GM10266 (cell line): ENCODE measurements at regions not wholly inside any gene's neighbourhood (a gene's known extent, or its start where the extent isn't known, plus 50 kb on each side); places are given as distances from the start of the nearest gene placed in this dataset.

Experiments used
- DNase-seq: peaks from one replicate; pipeline ENCODE4 v3.0.0; 2012; ENCODE audit errors: extremely low spot score
- TF ChIP-seq, protein P1 (sequence below): IDR thresholded peaks from 2 replicates; pipeline ENCODE4 v1.5.1; 2012; ENCODE audit warnings: mild to moderate bottlenecking, low read depth; ENCODE audit not compliant: control insufficient read depth, insufficient read depth; ENCODE audit errors: missing control alignments

DNA sequence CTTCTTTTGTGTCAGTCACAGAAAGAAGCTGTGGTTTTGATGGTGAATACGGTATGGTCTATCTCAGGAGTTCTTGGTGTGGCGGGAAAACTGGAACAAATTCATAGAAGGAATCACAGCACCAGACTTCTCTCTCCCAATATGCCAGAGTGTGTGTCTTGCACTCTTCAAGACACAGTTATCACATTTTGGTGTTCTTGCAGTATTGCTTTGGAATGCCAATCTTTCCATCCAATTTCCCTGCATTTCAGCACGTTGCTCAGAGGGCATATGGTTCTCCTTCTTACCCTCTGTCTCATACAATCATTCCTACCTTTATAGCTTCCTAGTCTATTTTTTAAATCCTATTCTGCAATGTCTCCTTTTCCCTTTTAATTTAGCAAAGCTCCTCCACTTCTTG is 216.3 kb downstream of the TMEM182 start:
- no peak for DNase-seq
- TF ChIP-seq, protein P1, sequence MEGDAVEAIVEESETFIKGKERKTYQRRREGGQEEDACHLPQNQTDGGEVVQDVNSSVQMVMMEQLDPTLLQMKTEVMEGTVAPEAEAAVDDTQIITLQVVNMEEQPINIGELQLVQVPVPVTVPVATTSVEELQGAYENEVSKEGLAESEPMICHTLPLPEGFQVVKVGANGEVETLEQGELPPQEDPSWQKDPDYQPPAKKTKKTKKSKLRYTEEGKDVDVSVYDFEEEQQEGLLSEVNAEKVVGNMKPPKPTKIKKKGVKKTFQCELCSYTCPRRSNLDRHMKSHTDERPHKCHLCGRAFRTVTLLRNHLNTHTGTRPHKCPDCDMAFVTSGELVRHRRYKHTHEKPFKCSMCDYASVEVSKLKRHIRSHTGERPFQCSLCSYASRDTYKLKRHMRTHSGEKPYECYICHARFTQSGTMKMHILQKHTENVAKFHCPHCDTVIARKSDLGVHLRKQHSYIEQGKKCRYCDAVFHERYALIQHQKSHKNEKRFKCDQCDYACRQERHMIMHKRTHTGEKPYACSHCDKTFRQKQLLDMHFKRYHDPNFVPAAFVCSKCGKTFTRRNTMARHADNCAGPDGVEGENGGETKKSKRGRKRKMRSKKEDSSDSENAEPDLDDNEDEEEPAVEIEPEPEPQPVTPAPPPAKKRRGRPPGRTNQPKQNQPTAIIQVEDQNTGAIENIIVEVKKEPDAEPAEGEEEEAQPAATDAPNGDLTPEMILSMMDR = no peak

- no peak for DNase-seq
- TF ChIP-seq, protein P1 = no peak
Observed at GRCh38 chr2:102979429-102979828, 217.6 kb downstream of the TMEM182 start.

- TF ChIP-seq, protein P1 = no peak
- DNase-seq = no peak
Observed at GRCh38 chr2:102983786-102984185, 222.0 kb downstream of the TMEM182 start.

DNA sequence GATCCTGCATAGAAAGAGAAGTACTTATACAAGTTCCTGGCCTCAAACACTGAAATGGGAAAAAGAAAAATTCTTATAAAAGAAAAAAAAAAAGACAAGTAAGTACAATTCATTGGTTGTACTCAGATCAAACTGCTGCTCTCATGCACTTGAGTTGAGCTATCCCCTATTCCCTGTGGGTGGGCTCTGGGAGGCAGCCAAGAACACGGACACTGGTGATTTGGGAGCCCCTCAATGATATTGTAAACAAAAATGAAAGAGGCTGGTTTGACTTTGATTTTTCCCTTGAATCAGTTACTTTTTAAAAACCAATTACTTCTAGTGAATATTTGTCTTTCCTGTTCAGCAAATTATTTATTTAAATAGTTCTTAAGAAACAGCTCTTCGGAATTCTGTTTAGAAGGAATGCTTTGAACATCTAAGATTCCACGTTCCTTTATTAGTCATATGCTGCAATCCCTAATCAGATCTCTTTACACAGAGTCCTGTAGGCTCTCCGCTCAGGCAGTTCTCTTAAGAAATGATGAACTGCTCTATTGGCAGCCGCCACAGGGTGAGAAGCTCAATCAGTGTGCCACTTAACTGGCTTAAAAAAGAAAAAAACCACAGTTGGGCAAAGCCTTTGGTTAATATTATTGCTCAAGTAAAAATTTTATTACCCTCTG is 225.1 kb downstream of the TMEM182 start:
- TF ChIP-seq, protein P1 = no peak

DNA sequence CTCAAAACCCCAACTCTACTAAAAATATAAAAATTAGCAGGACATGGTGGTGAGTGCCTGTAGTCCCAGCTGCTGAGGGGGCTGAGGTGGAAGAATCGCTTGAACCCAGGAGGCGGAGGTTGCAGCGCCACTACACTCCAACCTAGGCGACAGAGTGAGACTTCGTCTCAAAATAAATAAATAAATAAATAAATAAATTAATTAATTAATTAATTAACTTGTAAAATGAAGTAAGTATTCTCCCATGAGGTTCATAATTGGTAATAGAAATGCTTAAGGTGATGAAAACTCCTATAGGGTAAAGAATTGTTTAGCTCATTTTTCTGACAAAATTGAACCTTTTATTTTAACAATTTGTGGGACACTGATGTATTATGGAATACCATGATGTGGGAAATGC is 230.8 kb downstream of the TMEM182 start:
- TF ChIP-seq, protein P1 = no peak
- no peak for DNase-seq

More for the DNA sequence above, 225.1 kb downstream of the TMEM182 start:
- DNase-seq = no peak

DNA sequence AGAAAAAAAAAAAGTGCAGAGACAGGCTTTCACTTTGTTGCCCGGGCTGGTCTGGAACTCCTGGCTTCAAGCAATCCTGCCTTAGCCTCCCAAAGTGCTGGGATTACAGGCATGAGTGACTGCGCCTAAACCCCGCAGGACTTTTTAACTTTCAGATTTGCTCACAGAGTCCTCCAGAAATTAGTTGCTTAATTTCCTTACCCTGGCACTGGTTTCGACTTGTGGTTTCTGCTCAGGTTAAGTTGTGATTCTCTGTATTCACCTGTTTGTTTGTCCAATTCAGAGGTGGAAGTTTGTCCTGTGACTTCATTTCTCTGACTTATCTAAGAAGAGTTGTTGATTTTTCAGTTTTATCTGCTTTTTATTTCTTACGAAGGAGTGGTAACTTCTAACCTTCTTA is 238.1 kb downstream of the TMEM182 start:
- TF ChIP-seq, protein P1 = no peak
- no peak for DNase-seq

GRCh38 chr2:103002954-103003353 is 241.1 kb downstream of the TMEM182 start:
- TF ChIP-seq, protein P1 = no peak

More at GRCh38 chr2:103002954-103003353, 241.1 kb downstream of the TMEM182 start:
- DNase-seq = no peak
